LNCaP clone FGC (cell line): ENCODE measurements at regions not wholly inside any gene's neighbourhood (a gene's known extent, or its start where the extent isn't known, plus 50 kb on each side); places are given as distances from the start of the nearest gene placed in this dataset.

Experiments
- DNase-seq: peaks from one replicate; pipeline ENCODE4 v3.0.0-alpha.2; 2011; ENCODE audit warnings: low read depth
- H3K4me3 ChIP-seq: 2 replicates; pipeline ENCODE4 v1.5.1; 2011; ENCODE audit warnings: mild to moderate bottlenecking, low read depth, low read length, control low read depth
- CTCF ChIP-seq: IDR thresholded peaks from 2 replicates; pipeline ENCODE4 v1.5.1; 2012; ENCODE audit warnings: mild to moderate bottlenecking; ENCODE audit not compliant: control insufficient read depth, insufficient read depth; ENCODE audit errors: extremely low read depth

GRCh38 chr2:43081131-43081765 lies 145.2 kb downstream of the ZFP36L2 start:
- TF ChIP-seq CTCF: no peak
- no peak for DNase-seq
- no peak overlapping the region for H3K4me3 ChIP-seq

- no peak for TF ChIP-seq CTCF
- no peak for DNase-seq
These were observed 145.8 kb downstream of the ZFP36L2 start for GRCh38 chr2:43080571-43081021.

GRCh38 chr2:43078781-43079755 lies 147.3 kb downstream of the ZFP36L2 start:
- DNase-seq: no peak
- TF ChIP-seq CTCF: no peak
- no peak overlapping the region for H3K4me3 ChIP-seq

More at GRCh38 chr2:43080571-43081021, 145.8 kb downstream of the ZFP36L2 start:
- no peak overlapping the region for H3K4me3 ChIP-seq

GRCh38 chr2:43078301-43078700 lies 148.1 kb downstream of the ZFP36L2 start:
- no peak for TF ChIP-seq CTCF
- no peak for DNase-seq
- H3K4me3 ChIP-seq: no peak overlapping the region

- DNase-seq: no peak
- no peak for TF ChIP-seq CTCF
- H3K4me3 ChIP-seq: no peak overlapping the region
These were observed 148.5 kb downstream of the ZFP36L2 start for GRCh38 chr2:43077876-43078275.

- H3K4me3 ChIP-seq: no peak overlapping the region
- no peak for TF ChIP-seq CTCF
- DNase-seq: no peak
These were observed 149.7 kb downstream of the ZFP36L2 start for GRCh38 chr2:43076676-43077075.
